ENCODE measurements at regions not wholly inside any gene's neighbourhood (a gene's known extent, or its start where the extent isn't known, plus 50 kb on each side); places are given as distances from the start of the nearest gene placed in this dataset.
"Not testable (repeated sequence)": the region's sequence is repeated elsewhere in the genome, so short reads cannot be mapped to it uniquely, and the experiment has no call there.

GRCh38 chr12:86721713-86722397 is 465.7 kb upstream of the MGAT4C start:
- Mint-ChIP-seq H3K4me1 (ENCODE audit: low read depth) (no peaks in the 10 kb centered on the region), H3K27me3 (no peaks in the 10 kb centered on the region), H3K27ac (no peak overlapping the region), H3K4me3 (no peak overlapping the region), H3K9me3 (peaks cover 8% of the 10 kb centered on the region), H3K36me3 (ENCODE audit: low read depth) (no peaks in the 10 kb centered on the region)

DNA sequence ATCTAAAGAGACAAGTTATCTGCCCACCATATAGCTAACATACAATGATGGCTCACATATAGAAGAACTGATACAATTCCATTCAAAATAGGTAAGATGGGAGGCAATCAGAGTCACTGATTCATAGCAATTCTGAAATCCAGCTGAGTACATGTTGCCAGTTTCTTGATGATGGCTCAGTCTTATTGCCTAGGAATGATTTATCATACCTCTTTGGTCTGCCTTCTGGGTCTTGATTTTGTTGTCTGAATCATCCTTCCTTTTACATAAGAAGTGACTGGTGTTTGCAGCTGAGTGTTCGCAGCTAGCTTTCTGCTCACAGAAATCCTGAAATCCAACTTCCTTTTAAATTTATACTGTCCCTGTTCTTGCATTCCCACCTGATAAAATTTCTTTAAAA is 463.2 kb upstream of the MGAT4C start:
- Mint-ChIP-seq H3K4me1 (ENCODE audit: low read depth) (no peaks in the 10 kb centered on the region), H3K27ac (no peak overlapping the region), H3K36me3 (ENCODE audit: low read depth) (no peaks in the 10 kb centered on the region), H3K9me3 (peaks cover 8% of the 10 kb centered on the region), H3K27me3 (no peaks in the 10 kb centered on the region), H3K4me3 (no peak overlapping the region)

DNA sequence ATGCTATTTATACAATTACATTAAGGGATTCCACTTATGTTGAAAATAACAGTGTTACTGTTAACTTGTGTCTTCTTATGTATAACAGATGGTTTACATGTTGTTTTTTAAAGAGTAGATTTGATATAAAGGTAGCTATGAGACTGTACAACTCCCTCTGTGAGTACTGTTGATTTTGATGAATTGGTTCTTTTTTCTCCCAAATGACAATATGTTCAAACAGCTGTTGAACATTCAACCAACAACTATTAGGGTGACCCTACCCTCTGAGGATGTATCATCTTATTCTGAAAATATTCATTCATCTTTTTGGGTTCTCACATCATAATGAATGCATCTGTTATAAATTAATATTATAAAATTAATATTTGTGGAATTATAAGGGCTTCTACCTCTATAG is 456.9 kb upstream of the MGAT4C start:
- no peak overlapping the region for H3K4me3 Mint-ChIP-seq
- no peaks in the 10 kb centered on the region for H3K27me3 Mint-ChIP-seq
- H3K4me1 Mint-ChIP-seq (ENCODE audit: low read depth) = no peaks in the 10 kb centered on the region
- H3K27ac Mint-ChIP-seq = no peak overlapping the region
- H3K9me3 Mint-ChIP-seq = peaks cover 6% of the 10 kb centered on the region
- H3K36me3 Mint-ChIP-seq (ENCODE audit: low read depth) = no peaks in the 10 kb centered on the region

DNA sequence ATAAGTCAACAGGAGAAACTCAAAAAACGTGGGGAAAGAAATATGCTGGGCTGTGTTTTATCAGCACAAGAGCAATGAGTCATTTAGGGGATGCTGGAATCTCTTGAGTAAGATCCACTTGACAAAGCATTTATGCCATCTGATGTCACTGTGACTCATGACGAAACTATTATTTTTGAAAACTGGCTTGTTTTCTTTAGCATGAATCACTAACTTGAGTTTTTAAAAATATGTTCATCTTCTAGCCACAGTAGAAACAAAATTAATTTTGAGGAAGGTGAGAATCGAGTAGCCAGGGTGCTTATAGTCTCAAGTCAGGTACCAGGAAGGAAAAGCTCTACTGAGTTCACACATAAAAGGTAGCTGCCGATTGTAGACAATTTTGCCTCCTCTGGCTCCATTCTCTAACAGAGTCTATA is 456.2 kb upstream of the MGAT4C start:
- H3K4me3 Mint-ChIP-seq = no peak overlapping the region
- H3K27ac Mint-ChIP-seq = no peak overlapping the region

GRCh38 chr12:86711731-86712130 is 455.5 kb upstream of the MGAT4C start:
- Mint-ChIP-seq H3K4me1 (ENCODE audit: low read depth) (no peaks in the 10 kb centered on the region), H3K4me3 (no peak overlapping the region), H3K36me3 (ENCODE audit: low read depth) (no peaks in the 10 kb centered on the region), H3K27ac (no peak overlapping the region), H3K9me3 (peaks cover 11% of the 10 kb centered on the region), H3K27me3 (no peaks in the 10 kb centered on the region)

More for the DNA sequence above, 456.2 kb upstream of the MGAT4C start:
- Mint-ChIP-seq H3K4me1 (ENCODE audit: low read depth) (no peaks in the 10 kb centered on the region), H3K9me3 (peaks cover 6% of the 10 kb centered on the region), H3K36me3 (ENCODE audit: low read depth) (no peaks in the 10 kb centered on the region), H3K27me3 (no peaks in the 10 kb centered on the region)

- Mint-ChIP-seq H3K4me1 (ENCODE audit: low read depth) (no peaks in the 10 kb centered on the region), H3K4me3 (no peak overlapping the region), H3K27ac (no peak overlapping the region), H3K9me3 (peaks cover 16% of the 10 kb centered on the region), H3K36me3 (ENCODE audit: low read depth) (no peaks in the 10 kb centered on the region), H3K27me3 (no peaks in the 10 kb centered on the region)
These were observed 453.9 kb upstream of the MGAT4C start for GRCh38 chr12:86710109-86710508.

- H3K36me3 Mint-ChIP-seq (ENCODE audit: low read depth); H3K27ac Mint-ChIP-seq; H3K27me3 Mint-ChIP-seq; H3K4me1 Mint-ChIP-seq (ENCODE audit: low read depth); H3K4me3 Mint-ChIP-seq: not testable (repeated sequence)
- peaks cover 16% of the 10 kb centered on the region for H3K9me3 Mint-ChIP-seq
These were observed 452.8 kb upstream of the MGAT4C start for GRCh38 chr12:86709017-86709416.

DNA sequence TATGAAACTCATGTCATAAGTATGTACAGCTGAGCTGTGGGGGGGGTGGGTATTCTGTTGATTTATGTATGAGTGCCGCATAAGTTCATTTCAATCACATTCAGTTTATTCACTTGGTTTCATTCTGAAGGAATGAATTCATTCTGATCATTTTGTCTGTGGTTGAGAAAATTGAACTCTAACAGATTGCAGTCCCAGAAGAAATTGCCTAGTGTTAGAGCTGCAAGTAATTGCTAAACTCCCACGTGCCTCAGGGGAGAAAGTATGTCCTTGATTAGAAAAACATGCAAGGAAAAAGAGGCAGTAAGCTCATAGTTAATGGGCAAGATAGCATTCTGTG is 442.4 kb upstream of the MGAT4C start:
- H3K36me3 Mint-ChIP-seq (ENCODE audit: low read depth) = no peaks in the 10 kb centered on the region
- peaks cover 10% of the 10 kb centered on the region for H3K9me3 Mint-ChIP-seq
- no peak overlapping the region for H3K27ac Mint-ChIP-seq
- H3K27me3 Mint-ChIP-seq = no peaks in the 10 kb centered on the region
- H3K4me3 Mint-ChIP-seq = no peak overlapping the region
- H3K4me1 Mint-ChIP-seq (ENCODE audit: low read depth) = no peaks in the 10 kb centered on the region

- H3K27ac Mint-ChIP-seq = no peak overlapping the region
- H3K4me1 Mint-ChIP-seq (ENCODE audit: low read depth) = no peaks in the 10 kb centered on the region
- H3K27me3 Mint-ChIP-seq = no peaks in the 10 kb centered on the region
- no peak overlapping the region for H3K4me3 Mint-ChIP-seq
- peaks cover 10% of the 10 kb centered on the region for H3K9me3 Mint-ChIP-seq
- H3K36me3 Mint-ChIP-seq (ENCODE audit: low read depth) = no peaks in the 10 kb centered on the region
These were observed 441.9 kb upstream of the MGAT4C start for GRCh38 chr12:86697916-86698640.

GRCh38 chr12:86683568-86684304 is 427.5 kb upstream of the MGAT4C start:
- H3K27ac Mint-ChIP-seq = no peak overlapping the region
- H3K4me1 Mint-ChIP-seq (ENCODE audit: low read depth) = no peaks in the 10 kb centered on the region
- no peak overlapping the region for H3K4me3 Mint-ChIP-seq
- H3K27me3 Mint-ChIP-seq = no peaks in the 10 kb centered on the region
- H3K9me3 Mint-ChIP-seq = peaks cover 21% of the 10 kb centered on the region
- H3K36me3 Mint-ChIP-seq (ENCODE audit: low read depth) = no peaks in the 10 kb centered on the region

DNA sequence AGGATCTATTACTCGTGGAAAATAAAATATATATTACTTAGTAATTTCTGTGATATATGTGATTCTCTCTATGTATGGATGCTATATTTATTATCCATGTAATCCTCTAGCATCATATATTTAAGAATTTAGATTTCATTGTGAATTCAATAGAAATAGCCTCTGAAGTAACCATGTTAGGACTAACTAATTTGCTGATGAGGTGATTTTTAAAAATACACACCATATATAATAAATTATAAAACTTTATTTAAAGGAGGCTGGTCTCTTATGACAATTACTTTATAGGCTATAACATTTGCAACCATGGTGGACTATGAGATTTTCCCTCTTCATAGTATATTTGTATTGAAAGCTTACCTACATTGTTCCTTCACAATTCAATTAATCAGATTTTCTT is 424.9 kb upstream of the MGAT4C start:
- Mint-ChIP-seq H3K9me3 (peaks cover 14% of the 10 kb centered on the region), H3K36me3 (ENCODE audit: low read depth) (no peaks in the 10 kb centered on the region), H3K4me3 (no peak overlapping the region), H3K27me3 (no peaks in the 10 kb centered on the region), H3K27ac (no peak overlapping the region), H3K4me1 (ENCODE audit: low read depth) (no peaks in the 10 kb centered on the region)

GRCh38 chr12:86675197-86675596 is 419.0 kb upstream of the MGAT4C start:
- Mint-ChIP-seq H3K27ac (no peak overlapping the region), H3K27me3 (no peaks in the 10 kb centered on the region), H3K9me3 (peaks cover 14% of the 10 kb centered on the region), H3K4me3 (no peak overlapping the region), H3K36me3 (ENCODE audit: low read depth) (no peaks in the 10 kb centered on the region), H3K4me1 (ENCODE audit: low read depth) (no peaks in the 10 kb centered on the region)

GRCh38 chr12:86670986-86671385 is 414.8 kb upstream of the MGAT4C start:
- Mint-ChIP-seq H3K4me3 (no peak overlapping the region), H3K9me3 (peaks cover 14% of the 10 kb centered on the region), H3K36me3 (ENCODE audit: low read depth) (no peaks in the 10 kb centered on the region), H3K27me3 (no peaks in the 10 kb centered on the region), H3K4me1 (ENCODE audit: low read depth) (no peaks in the 10 kb centered on the region), H3K27ac (no peak overlapping the region)

- H3K27me3 Mint-ChIP-seq = no peaks in the 10 kb centered on the region
- no peaks in the 10 kb centered on the region for H3K36me3 Mint-ChIP-seq (ENCODE audit: low read depth)
- no peak overlapping the region for H3K27ac Mint-ChIP-seq
- no peak overlapping the region for H3K4me3 Mint-ChIP-seq
- no peaks in the 10 kb centered on the region for H3K4me1 Mint-ChIP-seq (ENCODE audit: low read depth)
- H3K9me3 Mint-ChIP-seq = peaks cover 14% of the 10 kb centered on the region
These were observed 412.8 kb upstream of the MGAT4C start for GRCh38 chr12:86669010-86669409.

DNA sequence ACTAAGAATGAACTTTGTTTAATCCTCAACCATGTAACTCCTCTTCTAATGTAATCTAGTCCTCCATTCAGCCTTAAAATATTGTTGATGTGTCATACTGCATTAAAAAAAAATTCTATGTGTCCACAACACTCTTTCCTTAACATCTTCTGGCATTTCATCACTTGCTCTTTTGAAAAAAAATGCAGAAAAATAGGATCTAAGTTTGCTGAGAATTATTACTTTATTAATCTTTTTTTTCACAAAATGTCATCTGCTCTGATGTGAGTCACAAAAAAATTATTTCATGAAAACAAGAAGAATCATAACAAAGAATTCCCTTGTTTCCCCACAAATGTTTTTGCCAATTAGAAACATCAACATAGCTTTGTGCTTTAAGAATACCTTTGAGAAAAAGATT is 410.1 kb upstream of the MGAT4C start:
- H3K9me3 Mint-ChIP-seq = peaks cover 5% of the 10 kb centered on the region
- H3K27ac Mint-ChIP-seq = no peak overlapping the region
- no peak overlapping the region for H3K4me3 Mint-ChIP-seq
- no peaks in the 10 kb centered on the region for H3K4me1 Mint-ChIP-seq (ENCODE audit: low read depth)
- no peaks in the 10 kb centered on the region for H3K27me3 Mint-ChIP-seq
- H3K36me3 Mint-ChIP-seq (ENCODE audit: low read depth) = no peaks in the 10 kb centered on the region
